ENCODE measurements at regions not wholly inside any gene's neighbourhood (a gene's known extent, or its start where the extent isn't known, plus 50 kb on each side); places are given as distances from the start of the nearest gene placed in this dataset.

GRCh38 chr13:31081316-31081715 lies 80.4 kb downstream of the HSPH1 start:
- Histone ChIP-seq H3K79me2 (ENCODE audit: insufficient read depth, low read depth, low read length) (no peaks in the 10 kb centered on the region), H3K36me3 (ENCODE audit: insufficient read depth, low read length) (no peaks in the 10 kb centered on the region), H3K9me2 (ENCODE audit: insufficient read depth, low read length) (no peaks in the 10 kb centered on the region), H3K4me1 (ENCODE audit: insufficient read depth, low read length, poor library complexity, severe bottlenecking) (peaks cover 6% of the 10 kb centered on the region), H3K27ac (ENCODE audit: low read depth, low read length, poor library complexity, severe bottlenecking) (no peak overlapping the region), H4K20me1 (ENCODE audit: insufficient read depth, low read length) (no peaks in the 10 kb centered on the region), H3K4me3 (ENCODE audit: low read depth, low read length, poor library complexity, severe bottlenecking) (no peak overlapping the region), H3K9me3 (ENCODE audit: low read length) (0 out of 2 replicates have a peak, but pooled peaks cover 7% of the 10 kb centered on the region), H3K4me2 (ENCODE audit: low read length) (no peak overlapping the region), H2AFZ (ENCODE audit: low read length) (no peak overlapping the region)
- TF ChIP-seq EZH2phosphoT487 (IDR thresholded peaks at IDR 0.05; ENCODE audit: borderline replicate concordance, low read depth, low read length) (no peak), CTCF (conservative IDR thresholded peaks at IDR 0.05; ENCODE audit: low read length) (no peak)
- DNase-seq (ENCODE audit: low spot score), result no peak
- intact Hi-C loops (cut with micrococcal nuclease; ENCODE audit: unreplicated experiment), result no loop called here
- ChIA-PET POLR2A (no interaction called here), CTCF (ENCODE audit: unreplicated experiment) (no interaction called here)
- BruUV-seq (replicated peaks), result no TSS peak

- no peaks in the 10 kb centered on the region for H4K20me1 ChIP-seq (ENCODE audit: insufficient read depth, low read length)
- no TSS peak for BruUV-seq (replicated peaks)
- no peaks in the 10 kb centered on the region for H3K9me2 ChIP-seq (ENCODE audit: insufficient read depth, low read length)
- peak overlapping the region; percentile 96 for H3K27ac ChIP-seq (ENCODE audit: low read depth, low read length, poor library complexity, severe bottlenecking)
- ChIA-PET POLR2A (interaction anchor here (0.5 to 2.5 kb wide), 9 partner anchors 9 to 76 kb away, joined by 3 to 11 read pairs (median 4); no protein-coding TSS in a partner anchor), CTCF (ENCODE audit: unreplicated experiment) (interaction anchor here (1.4 kb wide), 1 partner anchor 30 kb away, joined by 4 read pairs; no protein-coding TSS in a partner anchor)
- DNase-seq (ENCODE audit: low spot score), result peak; percentile 58
- TF ChIP-seq EZH2phosphoT487 (IDR thresholded peaks at IDR 0.05; ENCODE audit: borderline replicate concordance, low read depth, low read length) (no peak), CTCF (conservative IDR thresholded peaks at IDR 0.05; ENCODE audit: low read length) (no peak)
- no peaks in the 10 kb centered on the region for H3K36me3 ChIP-seq (ENCODE audit: insufficient read depth, low read length)
- H3K79me2 ChIP-seq (ENCODE audit: insufficient read depth, low read depth, low read length), result no peaks in the 10 kb centered on the region
- 0 out of 2 replicates have a peak, but pooled peaks cover 7% of the 10 kb centered on the region for H3K9me3 ChIP-seq (ENCODE audit: low read length)
- peak overlapping the region; percentile 50 for H3K4me3 ChIP-seq (ENCODE audit: low read depth, low read length, poor library complexity, severe bottlenecking)
- peaks cover 44% of the 10 kb centered on the region for H3K4me1 ChIP-seq (ENCODE audit: insufficient read depth, low read length, poor library complexity, severe bottlenecking)
- peak overlapping the region; percentile 88 for H3K4me2 ChIP-seq (ENCODE audit: low read length)
- intact Hi-C loops (cut with micrococcal nuclease; ENCODE audit: unreplicated experiment), result loop anchor here (1.0 kb wide), 3 partner anchors 88 to 339 kb away; partner anchors contain the start of gene ALOX5AP
- H2AFZ ChIP-seq (ENCODE audit: low read length), result peak overlapping the region; percentile 61
Observed at GRCh38 chr13:31074756-31075155, 86.9 kb downstream of the HSPH1 start.
